LNCaP clone FGC (cell line): ENCODE measurements at regions not wholly inside any gene's neighbourhood (a gene's known extent, or its start where the extent isn't known, plus 50 kb on each side); places are given as distances from the start of the nearest gene placed in this dataset.

Experiments
- DNase-seq: peaks from one replicate; pipeline ENCODE4 v3.0.0-alpha.2; 2011; ENCODE audit warnings: low read depth
- H3K4me3 ChIP-seq: 2 replicates; pipeline ENCODE4 v1.5.1; 2011; ENCODE audit warnings: mild to moderate bottlenecking, low read depth, low read length, control low read depth
- CTCF ChIP-seq: IDR thresholded peaks from 2 replicates; pipeline ENCODE4 v1.5.1; 2012; ENCODE audit warnings: mild to moderate bottlenecking; ENCODE audit not compliant: control insufficient read depth, insufficient read depth; ENCODE audit errors: extremely low read depth

GRCh38 chr13:64527561-64527960 lies 2702.6 kb downstream of the PCDH9 start:
- no peak for TF ChIP-seq CTCF
- no peak for DNase-seq
- H3K4me3 ChIP-seq: no peak overlapping the region

- DNase-seq: no peak
- no peak for TF ChIP-seq CTCF
- H3K4me3 ChIP-seq: no peak overlapping the region
These were observed 2704.4 kb downstream of the PCDH9 start for GRCh38 chr13:64525687-64526086.

- no peak overlapping the region for H3K4me3 ChIP-seq
- no peak for TF ChIP-seq CTCF
- DNase-seq: no peak
These were observed 2719.4 kb downstream of the PCDH9 start for GRCh38 chr13:64510747-64511146.

GRCh38 chr13:64506246-64506645 lies 2723.9 kb downstream of the PCDH9 start:
- H3K4me3 ChIP-seq: no peak overlapping the region
- no peak for DNase-seq
- TF ChIP-seq CTCF: no peak

- H3K4me3 ChIP-seq: no peak overlapping the region
- no peak for DNase-seq
- no peak for TF ChIP-seq CTCF
These were observed 2724.7 kb downstream of the PCDH9 start for GRCh38 chr13:64505336-64505910.

GRCh38 chr13:64488731-64489130 lies 2741.4 kb downstream of the PCDH9 start:
- TF ChIP-seq CTCF: no peak

GRCh38 chr13:64482373-64482772 lies 2747.8 kb downstream of the PCDH9 start:
- no peak for TF ChIP-seq CTCF
- no peak for DNase-seq
- H3K4me3 ChIP-seq: no peak overlapping the region

More at GRCh38 chr13:64488731-64489130, 2741.4 kb downstream of the PCDH9 start:
- DNase-seq: no peak
- H3K4me3 ChIP-seq: no peak overlapping the region
